Ishikawa (cell line): ENCODE measurements at regions not wholly inside any gene's neighbourhood (a gene's known extent, or its start where the extent isn't known, plus 50 kb on each side); places are given as distances from the start of the nearest gene placed in this dataset.

Source experiments
- CEBPB ChIP-seq: IDR thresholded peaks from 2 replicates; pipeline ENCODE4 v1.6.1; 2012
- CREB1 ChIP-seq: IDR thresholded peaks from 2 replicates; pipeline ENCODE4 v1.6.1; 2012; ENCODE audit warnings: low read depth
- EP300 ChIP-seq: IDR thresholded peaks from 2 replicates; pipeline ENCODE4 v1.6.1; 2012; ENCODE audit warnings: borderline replicate concordance
- FOXM1 ChIP-seq: IDR thresholded peaks from 2 replicates; pipeline ENCODE4 v1.6.1; 2012; ENCODE audit warnings: low read depth, borderline replicate concordance
- MAX ChIP-seq: IDR thresholded peaks from 2 replicates; pipeline ENCODE4 v1.6.1; 2012
- NFIC ChIP-seq: IDR thresholded peaks from 2 replicates; pipeline ENCODE4 v1.6.1; 2012
- REST ChIP-seq: IDR thresholded peaks from 2 replicates; pipeline ENCODE4 v1.6.1; 2012; ENCODE audit warnings: low read depth, mild to moderate bottlenecking
- TAF1 ChIP-seq: IDR thresholded peaks from 2 replicates; pipeline ENCODE4 v1.6.1; 2012; ENCODE audit warnings: low read depth, mild to moderate bottlenecking
- TCF12 ChIP-seq: IDR thresholded peaks from 2 replicates; pipeline ENCODE4 v1.6.1; 2012; ENCODE audit warnings: low read depth
- TEAD4 ChIP-seq: IDR thresholded peaks from 2 replicates; pipeline ENCODE4 v1.6.1; 2012
- USF1 ChIP-seq: IDR thresholded peaks from 2 replicates; pipeline ENCODE4 v1.6.1; 2012
- ZBTB7A ChIP-seq: IDR thresholded peaks from 2 replicates; pipeline ENCODE4 v1.6.1; 2012; ENCODE audit warnings: low read depth

GRCh38 chr9:30349526-30350513, 2034.6 kb upstream of the ACO1 start:
- TF ChIP-seq CEBPB, result no peak
- TF ChIP-seq EP300, result no peak
- no peak for TF ChIP-seq MAX
- no peak for TF ChIP-seq ZBTB7A
- TF ChIP-seq CREB1, result no peak
- TF ChIP-seq FOXM1, result no peak
- TF ChIP-seq NFIC, result no peak
- no peak for TF ChIP-seq USF1
- TF ChIP-seq TEAD4, result no peak
- no peak for TF ChIP-seq REST
- no peak for TF ChIP-seq TCF12
- TF ChIP-seq TAF1, result no peak
